ENCODE measurements at regions not wholly inside any gene's neighbourhood (a gene's known extent, or its start where the extent isn't known, plus 50 kb on each side); places are given as distances from the start of the nearest gene placed in this dataset.
"Not testable (repeated sequence)": the region's sequence is repeated elsewhere in the genome, so short reads cannot be mapped to it uniquely, and the experiment has no call there.

DNA sequence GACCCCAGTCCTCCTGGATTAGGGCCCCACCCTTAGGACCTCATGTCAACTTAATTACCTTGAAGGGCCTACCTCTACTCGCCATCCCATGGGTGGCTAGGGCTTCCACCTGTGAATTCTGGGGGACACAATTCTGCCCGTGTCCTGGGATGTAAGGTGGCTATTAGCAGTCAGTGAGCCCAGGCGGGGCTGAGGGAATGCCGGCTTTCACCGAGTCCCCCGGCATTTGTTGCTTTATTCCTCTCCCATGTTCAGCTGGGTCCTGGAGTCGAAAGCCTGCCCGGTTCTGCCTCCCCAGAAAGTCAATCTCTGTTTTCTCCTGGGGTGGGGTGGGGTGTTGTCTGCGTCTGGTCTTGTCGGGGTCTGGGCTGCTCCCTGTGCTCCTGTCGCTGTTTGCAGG, 125.6 kb downstream of the GLRX3 start:
- no peak for DNase-seq (ENCODE audit: low read depth)

DNA sequence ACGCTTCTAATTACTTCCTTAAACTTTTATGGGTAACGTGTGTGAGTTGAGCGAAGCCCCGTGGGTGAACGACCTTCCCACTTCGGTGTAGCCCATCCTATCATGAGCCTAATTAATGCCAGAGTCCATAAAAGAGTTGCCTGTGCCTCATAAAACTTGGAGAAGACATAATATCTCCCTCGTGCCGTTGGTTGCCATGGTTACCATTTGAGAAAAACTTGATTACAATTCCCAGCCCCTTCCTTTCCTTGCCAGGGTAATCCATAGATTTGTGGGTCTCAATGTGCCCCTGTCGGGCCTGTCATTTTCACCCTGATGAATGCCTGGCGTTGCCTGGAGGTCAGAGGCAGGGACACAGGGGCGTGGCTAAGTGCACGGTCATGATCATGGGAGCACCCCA, 127.1 kb downstream of the GLRX3 start:
- DNase-seq (ENCODE audit: low read depth), result no peak

GRCh38 chr10:130265542-130265941, 129.4 kb downstream of the GLRX3 start:
- DNase-seq (ENCODE audit: low read depth), result no peak

- no peak for DNase-seq (ENCODE audit: low read depth)
Measured at GRCh38 chr10:130282492-130283218, 146.5 kb downstream of the GLRX3 start.

DNA sequence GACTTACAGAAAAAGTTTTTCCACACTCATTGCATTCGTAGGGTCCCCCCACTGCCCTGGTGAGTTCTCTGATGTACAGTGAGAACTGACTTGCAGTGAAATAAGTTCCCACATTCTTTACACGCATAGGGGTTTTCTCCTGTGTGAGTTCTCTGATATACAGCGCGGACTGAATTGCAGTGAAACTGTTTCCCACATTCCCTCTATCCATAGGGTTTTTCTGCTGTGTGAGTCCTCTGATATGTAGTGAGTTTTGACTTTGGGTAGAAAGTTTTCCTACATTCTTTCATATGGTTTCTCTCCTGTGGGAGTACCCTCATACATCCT, 147.0 kb downstream of the GLRX3 start:
- no peak for DNase-seq (ENCODE audit: low read depth)

DNA sequence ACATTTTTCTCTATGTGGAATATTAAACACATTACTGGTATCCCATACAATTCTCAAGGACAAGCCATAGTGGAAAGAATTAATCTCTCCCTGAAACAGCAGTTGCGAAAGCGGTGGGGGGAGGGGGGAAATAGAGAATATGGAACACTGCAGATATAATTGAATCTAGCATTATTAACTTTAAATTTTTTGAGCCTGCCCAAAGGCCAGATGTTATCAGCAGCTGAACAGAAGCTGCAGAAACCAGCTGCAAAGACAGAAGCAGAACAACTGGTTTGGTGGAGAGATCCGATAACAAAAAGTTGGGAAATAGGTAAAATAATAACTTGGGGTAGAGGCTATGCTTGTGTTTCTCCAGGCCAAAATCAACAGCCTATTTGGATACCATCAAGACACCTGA, 159.6 kb downstream of the GLRX3 start:
- not testable (repeated sequence) for DNase-seq (ENCODE audit: low read depth)

DNA sequence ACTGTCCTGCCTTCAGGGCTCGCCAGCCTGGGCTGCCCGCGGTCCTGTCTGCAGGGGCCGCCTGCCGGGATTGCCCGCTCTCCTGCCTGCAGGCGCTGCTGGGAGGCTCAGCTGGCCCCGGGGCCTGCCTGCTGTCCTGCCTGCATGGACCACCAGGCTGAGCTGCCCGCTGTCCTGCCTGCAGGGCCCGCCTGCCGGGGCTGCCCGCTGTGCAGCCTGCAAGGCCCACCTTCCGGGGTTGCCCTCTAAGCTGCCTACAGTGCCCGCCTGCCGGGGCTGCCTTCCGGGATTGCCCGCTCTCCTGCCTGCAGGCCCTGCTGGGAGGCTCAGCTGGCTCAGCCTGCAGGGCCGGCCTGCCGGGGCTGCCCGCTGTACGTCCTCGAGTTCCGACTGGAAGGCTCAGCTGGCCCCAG, 164.4 kb downstream of the GLRX3 start:
- DNase-seq (ENCODE audit: low read depth), result no peak

- peak; percentile 11 for DNase-seq (ENCODE audit: low read depth)
Measured at GRCh38 chr10:130301021-130301892, 165.1 kb downstream of the GLRX3 start.

DNA sequence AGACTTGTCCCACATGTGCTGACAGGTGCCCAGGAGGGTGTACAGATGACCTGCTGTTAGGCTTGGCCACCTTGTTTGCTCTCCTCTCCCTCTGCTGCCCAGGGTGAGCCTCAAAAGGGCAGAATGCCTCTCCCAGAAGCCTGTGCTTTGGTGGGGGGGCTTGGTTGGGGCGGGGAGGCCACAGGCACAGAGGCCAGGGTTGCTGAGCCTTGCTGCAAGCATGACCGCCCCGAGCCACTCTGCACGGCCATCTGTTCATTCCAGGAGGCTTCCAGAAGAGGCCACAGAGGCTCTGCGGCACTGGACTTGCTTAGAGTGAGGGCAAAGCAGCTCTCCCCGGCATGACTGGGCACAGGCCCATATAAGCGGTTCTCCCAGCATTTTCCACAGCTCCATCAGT, 190.8 kb downstream of the GLRX3 start:
- no peak for DNase-seq (ENCODE audit: low read depth)

DNA sequence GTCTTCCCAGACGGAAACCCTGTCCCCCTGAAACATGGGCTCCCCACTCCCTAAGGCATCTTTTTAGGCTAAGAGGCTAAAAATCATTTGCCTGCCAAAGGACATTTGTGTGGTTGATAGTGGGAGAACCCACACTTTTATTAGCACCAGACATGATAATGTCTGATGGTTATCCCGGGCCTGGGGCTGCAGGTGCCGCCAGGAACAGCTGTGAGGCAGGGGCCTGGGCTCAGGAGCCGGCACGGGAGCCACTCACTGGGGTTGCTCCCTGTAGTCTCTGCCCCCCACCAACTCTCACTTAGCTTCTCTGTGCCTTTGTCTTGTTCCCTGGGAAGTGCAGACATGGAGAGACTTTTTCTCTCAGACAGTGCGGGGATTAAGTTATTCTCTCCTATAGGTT, 193.6 kb downstream of the GLRX3 start:
- no peak for DNase-seq (ENCODE audit: low read depth)

- no peak for DNase-seq (ENCODE audit: low read depth)
Measured at GRCh38 chr10:130333185-130333584, 197.0 kb downstream of the GLRX3 start.

GRCh38 chr10:130335336-130335735, 199.1 kb downstream of the GLRX3 start:
- no peak for DNase-seq (ENCODE audit: low read depth)

DNA sequence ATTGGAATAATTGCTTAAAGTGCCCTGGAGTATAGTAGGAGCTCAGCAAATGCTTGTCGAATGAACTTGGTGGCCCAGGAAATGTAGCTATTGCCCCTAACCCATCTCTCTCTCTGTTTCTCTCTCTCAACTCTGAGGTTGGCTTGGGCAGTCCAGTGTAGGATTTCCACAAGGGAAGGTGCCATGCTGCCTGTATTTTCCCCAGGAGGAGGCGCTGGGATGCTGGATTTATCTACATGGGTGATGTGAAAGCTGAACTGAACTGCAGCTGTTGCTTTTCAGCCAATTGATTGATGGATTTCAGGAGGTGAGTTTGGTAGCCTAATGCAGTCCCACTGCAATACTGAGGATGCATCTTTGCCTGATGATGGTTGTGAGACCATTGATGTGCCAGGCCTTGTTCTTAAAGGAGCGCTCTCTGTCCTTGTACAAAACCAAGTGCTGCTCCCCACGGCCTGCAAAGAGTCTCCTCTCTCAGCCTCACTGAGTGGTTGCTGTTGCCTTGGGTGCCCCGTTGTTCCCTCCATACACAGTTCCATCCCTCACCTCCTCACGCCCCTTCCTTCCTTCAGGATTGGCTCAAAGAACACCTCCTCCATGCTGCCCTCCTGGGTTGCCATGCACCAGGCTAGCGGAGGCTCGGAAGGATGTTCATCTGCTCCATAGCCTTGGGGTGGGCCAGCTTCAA, 200.6 kb downstream of the GLRX3 start:
- no peak for DNase-seq (ENCODE audit: low read depth)

DNA sequence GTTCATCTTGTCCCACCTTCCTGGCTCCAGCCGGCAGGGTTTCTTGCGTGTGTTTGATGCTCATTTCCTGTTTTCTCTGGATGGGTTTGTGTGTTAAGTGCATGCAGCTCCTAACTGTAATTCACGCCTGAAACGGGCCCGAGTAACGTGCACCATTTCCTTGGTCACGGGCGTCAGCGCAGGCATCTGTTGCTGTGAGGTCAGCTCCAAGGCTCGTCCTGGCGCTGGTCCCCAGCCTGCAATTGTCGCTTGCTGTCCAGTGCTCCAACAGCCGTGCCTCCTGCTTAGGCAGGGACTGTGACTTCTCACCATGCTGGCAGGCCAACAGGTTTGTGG, 201.1 kb downstream of the GLRX3 start:
- DNase-seq (ENCODE audit: low read depth), result no peak

DNA sequence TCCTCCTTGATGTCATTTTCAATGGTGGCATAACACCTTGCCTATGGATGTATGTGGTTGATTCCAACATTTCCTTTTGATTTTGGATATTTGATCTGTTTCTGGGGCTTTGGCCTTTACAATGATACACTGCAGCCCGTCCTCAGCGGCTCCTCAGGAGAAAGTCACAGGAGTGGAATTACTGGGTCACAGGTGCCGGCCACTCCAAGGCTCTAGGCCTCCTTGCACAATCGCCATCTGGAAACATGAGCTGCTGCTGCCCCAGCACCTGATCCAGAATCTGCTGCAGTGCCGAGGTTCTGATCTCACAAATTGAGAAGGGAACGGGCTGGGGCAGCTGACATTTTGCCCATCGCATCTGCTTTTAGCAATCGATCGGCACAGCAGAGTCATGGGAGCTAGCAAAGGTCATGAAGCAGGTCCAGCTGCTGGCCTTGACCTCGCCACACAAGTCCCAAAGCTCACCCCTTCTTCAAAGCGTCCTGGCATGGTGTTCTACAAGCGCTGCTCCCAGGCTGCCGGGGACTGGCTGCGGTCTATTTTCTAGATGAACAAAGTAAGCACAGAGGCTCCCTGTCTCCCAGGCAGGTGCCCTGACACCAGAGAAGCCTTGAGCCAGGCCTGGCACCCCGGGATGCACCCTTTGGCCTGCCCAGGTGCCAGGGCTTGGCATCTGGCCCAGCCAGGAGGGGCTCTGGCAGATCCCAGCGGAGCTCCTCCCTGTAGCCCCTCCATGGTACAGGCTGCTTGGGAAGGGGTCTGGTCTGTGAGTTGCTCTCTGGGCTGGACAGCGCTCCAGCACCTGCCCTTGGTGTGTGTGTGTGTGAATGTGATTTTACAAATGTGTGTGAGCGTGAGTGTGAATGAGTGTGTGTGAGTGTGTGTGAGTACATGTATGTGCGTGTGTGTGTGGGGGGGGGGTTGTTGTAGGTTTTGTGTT, 201.8 kb downstream of the GLRX3 start:
- DNase-seq (ENCODE audit: low read depth), result no peak

- no peak for DNase-seq (ENCODE audit: low read depth)
Measured at GRCh38 chr10:130338636-130339024, 202.4 kb downstream of the GLRX3 start.

DNA sequence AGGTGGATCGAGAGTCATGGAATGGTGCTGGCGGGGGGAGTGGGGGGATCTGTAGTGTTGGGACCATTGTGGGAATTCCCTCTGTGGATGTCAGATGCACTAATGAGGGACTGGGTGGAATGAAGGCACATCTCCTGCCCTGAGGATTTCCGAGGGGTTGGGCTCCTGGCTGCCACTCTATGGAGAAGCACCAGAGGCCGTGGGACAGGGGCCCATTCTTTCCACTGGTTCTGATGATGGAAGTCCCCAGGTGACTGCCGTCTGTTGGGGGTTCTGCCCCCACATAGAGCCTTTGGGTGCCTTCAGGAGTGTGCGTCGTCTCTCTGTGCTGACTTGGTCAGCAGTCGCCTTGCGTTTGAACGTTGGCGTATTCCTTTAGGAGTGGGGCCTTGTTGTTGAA, 202.9 kb downstream of the GLRX3 start:
- DNase-seq (ENCODE audit: low read depth), result no peak

DNA sequence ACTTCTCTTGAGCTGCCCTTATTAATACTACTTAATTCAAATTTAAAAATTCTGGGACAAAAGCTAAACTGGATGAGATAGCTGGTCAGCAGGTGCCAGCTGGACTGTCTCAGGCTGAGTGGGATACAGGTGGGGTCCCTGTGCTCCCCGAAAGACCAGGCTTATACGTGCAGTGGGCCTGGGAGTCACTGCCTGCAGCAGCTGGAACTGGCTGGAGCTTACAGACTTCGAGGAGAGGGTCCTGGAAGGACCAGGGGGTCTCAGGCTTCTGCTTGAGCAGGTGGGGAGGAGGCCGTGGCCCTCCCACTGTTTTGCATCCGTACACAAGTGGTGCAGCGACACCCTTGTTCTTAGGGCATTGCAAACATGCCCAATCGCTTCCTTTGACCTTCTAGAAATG, 203.7 kb downstream of the GLRX3 start:
- DNase-seq (ENCODE audit: low read depth), result no peak

- no peak for DNase-seq (ENCODE audit: low read depth)
Measured at GRCh38 chr10:130340816-130341215, 204.6 kb downstream of the GLRX3 start.

GRCh38 chr10:130341356-130341755, 205.2 kb downstream of the GLRX3 start:
- DNase-seq (ENCODE audit: low read depth), result no peak

GRCh38 chr10:130345728-130346127, 209.5 kb downstream of the GLRX3 start:
- no peak for DNase-seq (ENCODE audit: low read depth)

DNA sequence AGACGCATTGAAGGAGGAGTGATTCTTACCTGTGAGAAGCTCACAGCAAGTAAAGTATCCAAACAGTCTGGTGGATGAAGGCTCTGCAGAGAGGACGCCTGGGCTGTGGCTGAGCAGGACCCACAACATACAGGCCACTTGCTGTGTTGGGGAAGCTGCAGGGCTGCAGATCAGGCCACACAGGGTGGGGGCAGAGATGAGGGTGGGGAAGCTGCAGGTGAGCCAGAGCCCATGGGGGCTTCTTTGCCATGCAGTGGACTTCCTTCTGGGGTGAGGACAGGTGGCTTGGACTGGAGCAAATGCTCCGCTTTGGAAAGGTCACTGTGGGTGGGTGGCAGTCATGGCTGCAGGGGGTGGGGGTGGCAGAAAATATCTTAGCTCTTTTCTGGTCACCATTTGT, 214.8 kb downstream of the GLRX3 start:
- no peak for DNase-seq (ENCODE audit: low read depth)

All from renal cortical epithelial cell (primary cell).